MM.1S (cell line): ENCODE measurements at regions not wholly inside any gene's neighbourhood (a gene's known extent, or its start where the extent isn't known, plus 50 kb on each side); places are given as distances from the start of the nearest gene placed in this dataset.

ENCODE experiments used
- DNase-seq: peaks from one replicate; pipeline ENCODE4 v3.0.0-alpha.2; 2015
- H2AFZ ChIP-seq: fragments of 300-600 bp; sonication (generic); 2 replicates; pipeline ENCODE4 v1.6.0; 2016; ENCODE audit warnings: antibody characterized with exemption, low read length
- H3F3A ChIP-seq: fragments of 300-600 bp; sonication (generic); 2 replicates; pipeline ENCODE4 v1.6.1; 2016; ENCODE audit warnings: mild to moderate bottlenecking, antibody characterized with exemption, low read length, moderate library complexity, mixed read lengths; ENCODE audit not compliant: insufficient read depth
- H3K27ac ChIP-seq: fragments of 300-600 bp; sonication (generic); 2 replicates; pipeline ENCODE4 v1.5.1; 2016; ENCODE audit warnings: mild to moderate bottlenecking, low read length
- H3K27me3 ChIP-seq: fragments of 300-600 bp; sonication (generic); replicated peaks from 2 replicates; pipeline ENCODE4 v1.6.0; 2016; ENCODE audit warnings: low read length; ENCODE audit not compliant: insufficient read depth
- H3K36me3 ChIP-seq: fragments of 300-600 bp; sonication (generic); replicated peaks from 2 replicates; pipeline ENCODE4 v1.6.1; 2016; ENCODE audit warnings: mild to moderate bottlenecking, low read length, mixed read lengths; ENCODE audit not compliant: insufficient read depth
- H3K4me1 ChIP-seq: fragments of 300-600 bp; sonication (generic); 2 replicates; pipeline ENCODE4 v1.6.1; 2016; ENCODE audit warnings: low read length, mixed read lengths
- H3K4me2 ChIP-seq: fragments of 300-600 bp; sonication (generic); 2 replicates; pipeline ENCODE4 v1.6.0; 2016; ENCODE audit warnings: low read depth, low read length
- H3K4me3 ChIP-seq: fragments of 300-600 bp; sonication (generic); 2 replicates; pipeline ENCODE4 v1.5.1; 2016; ENCODE audit warnings: low read length, mixed read lengths
- H3K79me2 ChIP-seq: fragments of 300-600 bp; sonication (generic); 2 replicates; pipeline ENCODE4 v1.6.1; 2016; ENCODE audit warnings: mixed run types, low read length, mixed read lengths
- H3K9ac ChIP-seq: fragments of 300-600 bp; sonication (generic); 2 replicates; pipeline ENCODE4 v1.6.1; 2016; ENCODE audit warnings: low read length, mixed read lengths
- H3K9me2 ChIP-seq: fragments of 300-600 bp; sonication (generic); replicated peaks from 2 replicates; pipeline ENCODE4 v1.6.1; 2016; ENCODE audit warnings: mild to moderate bottlenecking, low read length, mixed read lengths; ENCODE audit not compliant: insufficient read depth
- H3K9me3 ChIP-seq: fragments of 300-600 bp; sonication (generic); replicated peaks from 2 replicates; pipeline ENCODE4 v1.6.1; 2016; ENCODE audit warnings: mild to moderate bottlenecking, low read length, mixed read lengths; ENCODE audit not compliant: insufficient read depth
- H4K20me1 ChIP-seq: fragments of 300-600 bp; sonication (generic); 2 replicates; pipeline ENCODE4 v1.6.1; 2016; ENCODE audit warnings: mild to moderate bottlenecking, low read length, moderate library complexity, mixed read lengths; ENCODE audit not compliant: insufficient read depth
- CTCF ChIP-seq: fragments of 300-600 bp; sonication (generic); IDR thresholded peaks from 2 replicates; pipeline ENCODE4 v1.5.1; 2016; ENCODE audit warnings: antibody characterized with exemption, low read length, mixed read lengths
- EZH2 ChIP-seq: fragments of 300-600 bp; sonication (generic); optimal IDR thresholded peaks from 2 replicates; pipeline ENCODE3; 2017; ENCODE audit warnings: low read depth, mild to moderate bottlenecking, antibody characterized with exemption, low read length, mixed read lengths
- EZH2phosphoT487 ChIP-seq: fragments of 300-600 bp; sonication (generic); IDR thresholded peaks from 2 replicates; pipeline ENCODE4 v1.6.1; 2018; ENCODE audit warnings: antibody characterized with exemption, low read length

- no peaks in the 10 kb centered on the region for H3K36me3 ChIP-seq
These were observed 343.8 kb upstream of the ANO3 start for GRCh38 chr11:25988178-25988577.

GRCh38 chr11:25990406-25990805 is 341.5 kb upstream of the ANO3 start:
- no peaks in the 10 kb centered on the region for H4K20me1 ChIP-seq
- no peaks in the 10 kb centered on the region for H3F3A ChIP-seq
- H3K9ac ChIP-seq, result no peak overlapping the region
- no peak for TF ChIP-seq EZH2
- TF ChIP-seq CTCF, result no peak
- no peak for TF ChIP-seq EZH2phosphoT487
- H3K9me3 ChIP-seq, result no peaks in the 10 kb centered on the region; the same call in 1 of the 2 replicates
- 0 out of 2 replicates have a peak, but pooled peaks cover 1% of the 10 kb centered on the region for H3K4me1 ChIP-seq
- no peaks in the 10 kb centered on the region for H3K79me2 ChIP-seq
- H3K27me3 ChIP-seq, result no peaks in the 10 kb centered on the region
- no peak overlapping the region for H2AFZ ChIP-seq
- H3K4me3 ChIP-seq, result no peak overlapping the region
- DNase-seq, result no peak
- no peak overlapping the region for H3K27ac ChIP-seq
- no peak overlapping the region for H3K4me2 ChIP-seq
- H3K36me3 ChIP-seq, result no peaks in the 10 kb centered on the region
- H3K9me2 ChIP-seq, result no peaks in the 10 kb centered on the region

More at GRCh38 chr11:25988178-25988577, 343.8 kb upstream of the ANO3 start:
- no peak overlapping the region for H2AFZ ChIP-seq
- DNase-seq, result no peak
- no peaks in the 10 kb centered on the region; the same call in 1 of the 2 replicates for H3K9me3 ChIP-seq
- no peak overlapping the region for H3K4me3 ChIP-seq
- H3K9ac ChIP-seq, result no peak overlapping the region
- no peak overlapping the region for H3K4me2 ChIP-seq
- H3K27me3 ChIP-seq, result no peaks in the 10 kb centered on the region
- no peaks in the 10 kb centered on the region for H3K9me2 ChIP-seq
- peaks cover 11% of the 10 kb centered on the region for H3K4me1 ChIP-seq
- no peaks in the 10 kb centered on the region for H4K20me1 ChIP-seq
- no peak overlapping the region for H3K27ac ChIP-seq
- H3F3A ChIP-seq, result no peaks in the 10 kb centered on the region
- TF ChIP-seq CTCF (no peak), EZH2 (no peak), EZH2phosphoT487 (no peak)
- H3K79me2 ChIP-seq, result no peaks in the 10 kb centered on the region

GRCh38 chr11:25991476-25991875 is 340.5 kb upstream of the ANO3 start:
- Histone ChIP-seq H3F3A (no peaks in the 10 kb centered on the region), H3K4me3 (no peak overlapping the region), H3K9me3 (no peaks in the 10 kb centered on the region), H3K4me2 (no peak overlapping the region), H3K27ac (no peak overlapping the region), H3K9me2 (no peaks in the 10 kb centered on the region), H3K36me3 (no peaks in the 10 kb centered on the region), H2AFZ (no peak overlapping the region), H4K20me1 (no peaks in the 10 kb centered on the region), H3K27me3 (no peaks in the 10 kb centered on the region), H3K4me1 (no peaks in the 10 kb centered on the region), H3K79me2 (no peaks in the 10 kb centered on the region), H3K9ac (no peak overlapping the region)
- TF ChIP-seq EZH2, result no peak
- no peak for TF ChIP-seq EZH2phosphoT487
- TF ChIP-seq CTCF, result no peak
- DNase-seq, result no peak
